H9 (cell line): ENCODE measurements at regions not wholly inside any gene's neighbourhood (a gene's known extent, or its start where the extent isn't known, plus 50 kb on each side); places are given as distances from the start of the nearest gene placed in this dataset.

Experiments
- DNase-seq: peaks from one replicate; pipeline ENCODE4 v3.0.0-alpha.2; 2017
- H2AFZ ChIP-seq: one replicate; pipeline ENCODE4 v1.6.1; 2013; ENCODE audit warnings: mild to moderate bottlenecking, low read length, control low read depth, moderate library complexity
- H2AK5ac ChIP-seq: 2 replicates; pipeline ENCODE4 v1.6.1; 2013; ENCODE audit warnings: low read length, control low read depth, mixed read lengths; ENCODE audit not compliant: insufficient read length
- H2BK120ac ChIP-seq: one replicate; pipeline ENCODE4 v1.6.1; 2013; ENCODE audit warnings: low read depth, mild to moderate bottlenecking, low read length, control low read depth, inconsistent platforms; ENCODE audit not compliant: poor library complexity, severe bottlenecking
- H2BK12ac ChIP-seq: 2 replicates; pipeline ENCODE4 v1.6.1; 2013; ENCODE audit warnings: low read length, control low read depth, mixed read lengths, low read depth; ENCODE audit not compliant: insufficient read length
- H2BK15ac ChIP-seq: 2 replicates; pipeline ENCODE4 v1.6.1; 2013; ENCODE audit warnings: low read depth, low read length, control low read depth
- H2BK20ac ChIP-seq: one replicate; pipeline ENCODE4 v1.6.1; 2013; ENCODE audit warnings: low read depth, mild to moderate bottlenecking, low read length, control low read depth, inconsistent platforms; ENCODE audit not compliant: poor library complexity, severe bottlenecking
- H2BK5ac ChIP-seq: 2 replicates; pipeline ENCODE4 v1.6.1; 2013; ENCODE audit warnings: low read length, control low read depth, mixed read lengths; ENCODE audit not compliant: insufficient read length
- H3K14ac ChIP-seq: 2 replicates; pipeline ENCODE4 v1.6.1; 2013; ENCODE audit warnings: low read length, control low read depth; ENCODE audit not compliant: insufficient read depth
- H3K18ac ChIP-seq: 2 replicates; pipeline ENCODE4 v1.6.1; 2013; ENCODE audit warnings: low read depth, mild to moderate bottlenecking, mixed read lengths, low read length, control low read depth; ENCODE audit not compliant: insufficient read length
- H3K23ac ChIP-seq: 2 replicates; pipeline ENCODE4 v1.6.1; 2013; ENCODE audit warnings: low read length, control low read depth, mixed read lengths, low read depth; ENCODE audit not compliant: insufficient read length
- H3K23me2 ChIP-seq: 2 replicates; pipeline ENCODE4 v1.6.1; 2013; ENCODE audit warnings: low read depth, mild to moderate bottlenecking, mixed read lengths, low read length, control low read depth; ENCODE audit not compliant: insufficient read length, poor library complexity, severe bottlenecking
- H3K27ac ChIP-seq: 2 replicates; pipeline ENCODE4 v1.5.1; 2013; ENCODE audit warnings: low read length, control low read depth, mixed read lengths, low read depth; ENCODE audit not compliant: insufficient read length
- H3K27me3 ChIP-seq: 2 replicates; pipeline ENCODE4 v1.6.1; 2013; ENCODE audit warnings: low read length, control low read depth, inconsistent platforms; ENCODE audit not compliant: insufficient read depth
- H3K4ac ChIP-seq: 2 replicates; pipeline ENCODE4 v1.6.1; 2013; ENCODE audit warnings: low read depth, mild to moderate bottlenecking, control low read depth, inconsistent platforms, low read length, moderate library complexity
- H3K4me1 ChIP-seq: 2 replicates; pipeline ENCODE4 v1.6.1; 2013; ENCODE audit warnings: low read length, control low read depth, inconsistent platforms; ENCODE audit not compliant: insufficient read depth
- H3K4me2 ChIP-seq: 2 replicates; pipeline ENCODE4 v1.6.1; 2013; ENCODE audit warnings: low read length, control low read depth, mixed read lengths; ENCODE audit not compliant: insufficient read length, insufficient read depth
- H3K56ac ChIP-seq: 2 replicates; pipeline ENCODE4 v1.6.1; 2013; ENCODE audit warnings: low read depth, mild to moderate bottlenecking, mixed read lengths, low read length, control low read depth; ENCODE audit not compliant: insufficient read length
- H3K79me1 ChIP-seq: 2 replicates; pipeline ENCODE4 v1.6.1; 2013; ENCODE audit warnings: low read depth, mild to moderate bottlenecking, moderate library complexity, low read length, control low read depth, inconsistent platforms; ENCODE audit not compliant: insufficient read depth, poor library complexity, severe bottlenecking
- H3K79me2 ChIP-seq: 2 replicates; pipeline ENCODE4 v1.6.1; 2013; ENCODE audit warnings: low read length, control low read depth, inconsistent platforms; ENCODE audit not compliant: insufficient read depth
- H3K9ac ChIP-seq: 2 replicates; pipeline ENCODE4 v1.6.1; 2013; ENCODE audit warnings: low read length, control low read depth, mixed read lengths; ENCODE audit not compliant: insufficient read length; ENCODE audit errors: extremely low read depth
- H3K9me3 ChIP-seq: one replicate; pipeline ENCODE4 v1.6.1; 2013; ENCODE audit warnings: low read depth, low read length, inconsistent platforms; ENCODE audit not compliant: control insufficient read depth
- H3T11ph ChIP-seq: one replicate; pipeline ENCODE4 v1.6.1; 2013; ENCODE audit warnings: mild to moderate bottlenecking, low read length, control low read depth, inconsistent platforms
- H4K20me1 ChIP-seq: one replicate; pipeline ENCODE4 v1.6.1; 2013; ENCODE audit not compliant: control insufficient read depth, insufficient read length, insufficient read depth
- H4K5ac ChIP-seq: 2 replicates; pipeline ENCODE4 v1.6.1; 2013; ENCODE audit warnings: low read depth, mild to moderate bottlenecking, mixed read lengths, low read length, control low read depth; ENCODE audit not compliant: insufficient read length
- H4K8ac ChIP-seq: replicated peaks from 2 replicates; pipeline ENCODE4 v1.6.1; 2013; ENCODE audit warnings: low read length, control low read depth, mixed read lengths, low read depth; ENCODE audit not compliant: insufficient read length
- H4K91ac ChIP-seq: 2 replicates; pipeline ENCODE4 v1.6.1; 2013; ENCODE audit warnings: low read depth, mild to moderate bottlenecking, moderate library complexity, mixed read lengths, low read length, control low read depth; ENCODE audit not compliant: insufficient read length
- H3K27ac Mint-ChIP-seq, 3 experiments: 2 replicates in 2 of 3; 3 replicates in 1 of 3; pipeline ENCODE4 v1.8.0; 2020 to 2021; ENCODE audit warnings: mixed read lengths in 3 of 3, mild to moderate bottlenecking in 1 of 3, moderate library complexity in 1 of 3
- H3K27me3 Mint-ChIP-seq: 2 replicates; pipeline ENCODE4 v1.8.0; 2021; ENCODE audit warnings: low read depth, mild to moderate bottlenecking, moderate library complexity, mixed read lengths
- H3K36me3 Mint-ChIP-seq, 3 experiments: 2 replicates in 2 of 3; 3 replicates in 1 of 3; pipeline ENCODE4 v1.8.0; 2020 to 2021; ENCODE audit warnings: low read depth in 3 of 3, mixed read lengths in 3 of 3; ENCODE audit not compliant: insufficient read depth in 1 of 3
- H3K4me1 Mint-ChIP-seq, 2 experiments: 2 replicates each; pipeline ENCODE4 v1.8.0; 2020; ENCODE audit warnings: mixed read lengths in 2 of 2
- H3K4me3 Mint-ChIP-seq, 2 experiments: 2 replicates in 1 of 2; 3 replicates in 1 of 2; pipeline ENCODE4 v1.8.0; 2020 to 2021; ENCODE audit warnings: mild to moderate bottlenecking in 2 of 2, mixed read lengths in 2 of 2, moderate library complexity in 1 of 2
- H3K9me3 Mint-ChIP-seq, 2 experiments: 2 replicates in 1 of 2; 3 replicates in 1 of 2; pipeline ENCODE4 v1.8.0; 2020; ENCODE audit warnings: mild to moderate bottlenecking in 2 of 2, mixed read lengths in 2 of 2, moderate library complexity in 1 of 2
- WGBS: extraction: QIAGEN DNeasy Blood & Tissue Kit; methylation state at CpG from one replicate; pipeline ENCODE4 v1.1.7; 2013; ENCODE audit warnings: missing lambda C conversion rate, low lambda C conversion rate, mixed read lengths; ENCODE audit not compliant: insufficient read length; ENCODE audit errors: extremely low coverage; 5-methylcytosine and 5-hydroxymethylcytosine counted together
- TF ChIP-seq, protein P1 (sequence below): fragments of 200-600 bp; sonication (generic); conservative IDR thresholded peaks from 3 replicates; pipeline ENCODE4 v1.8.0; 2021; ENCODE audit warnings: antibody characterized with exemption, mild to moderate bottlenecking

DNA sequence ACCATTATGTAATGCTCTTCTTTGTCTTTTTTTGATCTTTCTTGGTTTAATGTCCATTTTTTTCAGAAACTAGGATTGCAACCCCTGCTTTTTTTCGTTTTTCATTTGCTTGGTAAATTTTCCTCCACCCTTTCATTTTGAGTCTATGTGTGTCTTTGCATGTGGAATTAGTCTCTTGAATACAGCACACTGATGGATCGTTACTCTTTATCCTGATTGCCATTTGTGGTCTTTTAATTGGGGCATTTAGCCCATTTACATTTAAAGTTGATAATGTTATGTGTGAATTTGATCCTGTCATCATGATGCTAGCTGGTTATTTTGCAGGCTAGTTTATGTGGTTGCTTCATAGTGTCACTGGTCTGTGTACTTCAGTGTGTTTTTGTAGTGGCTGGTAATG lies 75.6 kb upstream of the ETV3 start:
- H4K5ac ChIP-seq: no peak overlapping the region
- Mint-ChIP-seq H3K27ac (no peak overlapping the region), H3K27me3 (peaks cover 7% of the 10 kb centered on the region), H3K9me3 (peaks cover 16 to 28% of the 10 kb centered on the region in 2 experiments), H3K4me3 (no peak overlapping the region), H3K4me1 (peaks cover 7 to 10% of the 10 kb centered on the region in 2 experiments), H3K36me3 (peaks cover 5 to 25% (median 8%) of the 10 kb centered on the region in 3 experiments; a peak in 5 of 7 replicates)
- H2AFZ ChIP-seq: no peak overlapping the region
- H4K20me1 ChIP-seq: no peaks in the 10 kb centered on the region
- no peak overlapping the region for H3K56ac ChIP-seq
- no peak overlapping the region for H2BK12ac ChIP-seq
- H3K4ac ChIP-seq: no peak overlapping the region
- TF ChIP-seq, protein P1, sequence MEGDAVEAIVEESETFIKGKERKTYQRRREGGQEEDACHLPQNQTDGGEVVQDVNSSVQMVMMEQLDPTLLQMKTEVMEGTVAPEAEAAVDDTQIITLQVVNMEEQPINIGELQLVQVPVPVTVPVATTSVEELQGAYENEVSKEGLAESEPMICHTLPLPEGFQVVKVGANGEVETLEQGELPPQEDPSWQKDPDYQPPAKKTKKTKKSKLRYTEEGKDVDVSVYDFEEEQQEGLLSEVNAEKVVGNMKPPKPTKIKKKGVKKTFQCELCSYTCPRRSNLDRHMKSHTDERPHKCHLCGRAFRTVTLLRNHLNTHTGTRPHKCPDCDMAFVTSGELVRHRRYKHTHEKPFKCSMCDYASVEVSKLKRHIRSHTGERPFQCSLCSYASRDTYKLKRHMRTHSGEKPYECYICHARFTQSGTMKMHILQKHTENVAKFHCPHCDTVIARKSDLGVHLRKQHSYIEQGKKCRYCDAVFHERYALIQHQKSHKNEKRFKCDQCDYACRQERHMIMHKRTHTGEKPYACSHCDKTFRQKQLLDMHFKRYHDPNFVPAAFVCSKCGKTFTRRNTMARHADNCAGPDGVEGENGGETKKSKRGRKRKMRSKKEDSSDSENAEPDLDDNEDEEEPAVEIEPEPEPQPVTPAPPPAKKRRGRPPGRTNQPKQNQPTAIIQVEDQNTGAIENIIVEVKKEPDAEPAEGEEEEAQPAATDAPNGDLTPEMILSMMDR: no peak
- H2BK120ac ChIP-seq: no peak overlapping the region
- no peak overlapping the region for H4K91ac ChIP-seq
- no CpG with 5 or more reads among the region's 2 CpGs for WGBS
- H3K23ac ChIP-seq: no peak overlapping the region
- no peak for DNase-seq
- H2AK5ac ChIP-seq: no peak overlapping the region
- no peak overlapping the region for H3K14ac ChIP-seq
- H2BK20ac ChIP-seq: no peak overlapping the region
- no peaks in the 10 kb centered on the region for H3K79me2 ChIP-seq
- no peak overlapping the region for H3K18ac ChIP-seq
- H3K9me3 ChIP-seq: no peaks in the 10 kb centered on the region
- no peak overlapping the region for H2BK5ac ChIP-seq
- no peaks in the 10 kb centered on the region for H3K79me1 ChIP-seq
- no peak overlapping the region for H3K9ac ChIP-seq
- no peak overlapping the region for H3K4me2 ChIP-seq
- no peaks in the 10 kb centered on the region for H3K23me2 ChIP-seq
- H3T11ph ChIP-seq: no peak overlapping the region
- no peak overlapping the region for H4K8ac ChIP-seq
- H3K27ac ChIP-seq: no peak overlapping the region
- no peaks in the 10 kb centered on the region for H3K27me3 ChIP-seq
- no peak overlapping the region for H2BK15ac ChIP-seq
- H3K4me1 ChIP-seq: no peaks in the 10 kb centered on the region
